D721Med (cell line): ENCODE measurements at regions not wholly inside any gene's neighbourhood (a gene's known extent, or its start where the extent isn't known, plus 50 kb on each side); places are given as distances from the start of the nearest gene placed in this dataset.

Experiments
- DNase-seq: peaks from one replicate; pipeline ENCODE4 v3.0.0; 2011; ENCODE audit warnings: low spot score; ENCODE audit not compliant: insufficient read length
- FAIRE-seq: peaks from 2 replicates; lab custom pipeline; 2011; peaks lifted over from hg19 to GRCh38; lab: Jason Lieb, UNC
- CTCF ChIP-seq: IDR thresholded peaks from 2 replicates; pipeline ENCODE4 v1.5.1; 2012; ENCODE audit warnings: mild to moderate bottlenecking, control low read depth; ENCODE audit not compliant: insufficient read depth; ENCODE audit errors: missing control alignments

- no peak for FAIRE-seq
- TF ChIP-seq CTCF = no peak
- no peak for DNase-seq
Observed at GRCh38 chr5:96125231-96125891, 163.7 kb upstream of the ELL2 start.

- FAIRE-seq = no peak
- no peak for TF ChIP-seq CTCF
- no peak for DNase-seq
Observed at GRCh38 chr5:96124589-96124988, 162.9 kb upstream of the ELL2 start.

GRCh38 chr5:96123418-96123817 lies 161.8 kb upstream of the ELL2 start:
- TF ChIP-seq CTCF = no peak
- no peak for FAIRE-seq
- DNase-seq = no peak

- no peak for DNase-seq
- FAIRE-seq = no peak
Observed at GRCh38 chr5:96121364-96121763, 159.7 kb upstream of the ELL2 start.

GRCh38 chr5:96120120-96120519 lies 158.5 kb upstream of the ELL2 start:
- TF ChIP-seq CTCF = no peak
- DNase-seq (no peak), FAIRE-seq (no peak)

More at GRCh38 chr5:96121364-96121763, 159.7 kb upstream of the ELL2 start:
- TF ChIP-seq CTCF = no peak

GRCh38 chr5:96117771-96118651 lies 156.4 kb upstream of the ELL2 start:
- no peak for FAIRE-seq

More at GRCh38 chr5:96117771-96118651, 156.4 kb upstream of the ELL2 start:
- DNase-seq = no peak
- no peak for TF ChIP-seq CTCF
